GM08714 (cell line): ENCODE measurements at regions not wholly inside any gene's neighbourhood (a gene's known extent, or its start where the extent isn't known, plus 50 kb on each side); places are given as distances from the start of the nearest gene placed in this dataset.

Experiments used
- H3K4me3 ChIP-seq: fragments of 200-500 bp; sonication (Bioruptor generic); 2 replicates; pipeline ENCODE4 v1.5.1; 2014; ENCODE audit warnings: mild to moderate bottlenecking, low read length, inconsistent platforms
- ZNF274 ChIP-seq: IDR thresholded peaks from 2 replicates; pipeline ENCODE4 v1.6.1; 2012; ENCODE audit warnings: mild to moderate bottlenecking, low read depth, low read length

DNA sequence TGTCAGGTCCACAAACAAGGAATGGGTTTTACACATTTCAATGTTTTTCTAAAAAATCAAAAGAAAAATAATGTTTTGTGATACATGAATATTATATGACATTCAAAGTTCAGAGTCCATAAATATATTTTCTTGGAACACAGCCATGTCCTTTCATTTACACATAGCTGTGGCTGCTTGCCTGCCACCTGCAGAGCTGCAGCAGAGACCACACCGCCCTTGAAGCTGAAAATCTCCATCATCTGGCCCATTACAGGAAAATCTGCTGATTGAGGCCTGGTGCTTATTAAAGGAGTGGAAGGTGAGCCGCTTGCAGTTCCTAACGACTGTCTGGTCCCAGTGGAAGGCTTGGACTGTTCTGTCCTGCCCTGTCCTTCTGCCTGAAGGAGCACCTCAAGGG, 232.6 kb upstream of the ADAMTS16 start:
- TF ChIP-seq ZNF274: no peak
- no peak overlapping the region for H3K4me3 ChIP-seq

DNA sequence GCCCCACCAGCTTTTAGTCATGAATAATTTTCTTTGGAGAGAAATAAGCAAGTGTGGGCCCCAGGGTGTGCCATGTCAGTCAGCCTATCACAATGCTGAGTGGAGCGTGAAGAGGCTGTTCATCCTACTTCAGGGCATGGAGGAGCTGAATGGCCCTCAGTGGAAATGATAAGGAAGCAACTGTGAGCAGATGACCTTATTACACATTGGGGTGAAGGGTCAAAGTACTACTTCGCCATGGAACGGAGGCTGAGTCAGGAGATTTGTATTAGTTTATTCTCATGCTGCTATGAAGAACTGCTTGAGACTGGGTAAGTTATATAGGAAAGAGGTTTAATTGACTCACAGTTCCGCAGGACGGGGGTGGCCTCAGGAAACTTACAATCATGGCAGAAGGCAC, 231.0 kb upstream of the ADAMTS16 start:
- H3K4me3 ChIP-seq: no peak overlapping the region
- no peak for TF ChIP-seq ZNF274

DNA sequence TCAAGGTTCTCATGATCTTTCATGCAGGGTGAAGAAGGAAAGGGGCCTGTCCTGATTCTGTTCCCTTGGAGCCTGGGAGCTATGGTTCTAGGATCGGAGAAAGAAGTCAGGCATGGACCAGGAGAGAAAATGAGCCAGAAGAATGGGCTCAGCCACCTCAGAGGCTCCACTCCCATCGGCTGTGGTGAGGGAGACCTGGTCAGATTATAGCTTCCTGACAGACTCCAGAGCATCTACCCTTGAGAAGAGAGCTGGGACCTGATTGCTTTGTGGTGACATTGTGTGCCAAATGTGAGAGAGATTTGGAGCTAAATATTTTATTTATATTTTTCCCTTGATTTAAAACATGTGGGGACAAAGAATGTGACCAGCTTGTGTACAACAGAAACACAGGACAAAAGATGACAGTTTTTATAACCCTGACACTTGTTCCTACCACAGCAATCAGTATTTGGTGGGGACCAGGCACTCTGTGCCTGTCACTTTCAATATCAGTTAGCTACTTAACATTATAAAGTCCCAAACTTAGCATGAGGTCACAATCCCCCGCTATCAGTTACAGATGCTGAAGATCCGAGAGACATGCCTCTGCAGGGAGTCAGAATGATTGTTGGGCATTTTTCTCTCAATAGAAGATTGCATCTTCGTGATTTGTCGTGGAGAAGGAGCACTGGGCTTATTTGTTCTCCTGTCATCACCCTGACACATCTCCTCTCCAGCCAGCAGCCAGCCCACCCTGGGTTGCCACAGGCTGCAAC, 228.3 kb upstream of the ADAMTS16 start:
- TF ChIP-seq ZNF274: no peak
- H3K4me3 ChIP-seq: no peak overlapping the region

DNA sequence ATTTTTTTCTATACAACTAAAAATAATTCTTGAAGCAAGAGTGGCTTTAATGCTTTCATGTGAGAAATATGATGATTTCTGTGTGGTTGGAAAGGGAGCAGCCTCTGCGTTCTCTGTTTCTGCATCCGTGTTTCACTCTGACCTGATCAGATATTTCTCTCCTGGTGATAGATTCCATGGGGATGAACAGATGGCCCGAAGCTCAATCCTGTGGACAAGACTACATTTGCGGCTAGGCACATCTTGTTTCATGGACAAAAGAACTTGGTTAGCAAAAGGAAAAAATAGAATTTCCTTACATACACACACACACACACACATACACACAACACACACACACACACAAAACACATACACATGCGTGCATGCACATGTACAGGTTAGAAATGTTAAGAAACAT, 218.2 kb upstream of the ADAMTS16 start:
- no peak overlapping the region for H3K4me3 ChIP-seq
- no peak for TF ChIP-seq ZNF274

DNA sequence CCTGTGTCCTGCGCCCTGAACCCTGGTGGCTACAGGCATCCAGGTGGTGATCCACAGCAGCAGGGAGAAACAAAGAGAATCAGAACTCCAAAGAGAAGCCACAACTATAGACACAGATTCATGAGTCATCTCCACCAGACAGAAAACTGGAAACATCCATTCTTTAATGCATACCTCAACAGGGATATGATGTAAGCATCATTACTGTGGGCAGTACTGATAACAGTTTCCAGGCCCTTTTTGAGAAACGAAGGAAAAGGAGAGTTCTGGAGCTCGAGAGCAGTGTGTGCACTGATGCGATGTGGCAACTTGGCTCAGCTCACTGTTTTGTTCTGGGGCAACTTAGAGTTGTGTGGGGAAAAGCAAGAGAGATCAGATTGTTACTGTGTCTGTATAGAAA, 215.6 kb upstream of the ADAMTS16 start:
- no peak overlapping the region for H3K4me3 ChIP-seq
- TF ChIP-seq ZNF274: no peak

DNA sequence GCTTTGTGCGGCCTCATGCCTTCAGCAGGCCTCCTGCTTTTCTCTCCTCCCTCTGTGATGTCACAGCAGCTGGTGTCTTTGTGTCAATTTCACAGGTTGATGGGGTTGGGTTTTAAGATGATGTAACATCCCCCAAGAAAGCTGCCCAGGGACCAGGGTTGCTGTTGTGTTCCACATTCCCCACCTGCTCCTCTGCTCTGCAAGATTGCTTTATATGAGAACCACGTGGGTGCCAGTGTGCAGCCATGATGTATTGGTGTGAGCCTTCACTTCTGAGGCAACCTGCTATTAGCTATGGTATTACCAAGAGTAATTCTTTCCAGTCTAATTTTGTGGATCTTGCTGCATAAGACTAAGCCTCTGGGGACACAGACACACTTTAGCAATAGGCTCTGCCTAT, 213.0 kb upstream of the ADAMTS16 start:
- TF ChIP-seq ZNF274: no peak
- no peak overlapping the region for H3K4me3 ChIP-seq

DNA sequence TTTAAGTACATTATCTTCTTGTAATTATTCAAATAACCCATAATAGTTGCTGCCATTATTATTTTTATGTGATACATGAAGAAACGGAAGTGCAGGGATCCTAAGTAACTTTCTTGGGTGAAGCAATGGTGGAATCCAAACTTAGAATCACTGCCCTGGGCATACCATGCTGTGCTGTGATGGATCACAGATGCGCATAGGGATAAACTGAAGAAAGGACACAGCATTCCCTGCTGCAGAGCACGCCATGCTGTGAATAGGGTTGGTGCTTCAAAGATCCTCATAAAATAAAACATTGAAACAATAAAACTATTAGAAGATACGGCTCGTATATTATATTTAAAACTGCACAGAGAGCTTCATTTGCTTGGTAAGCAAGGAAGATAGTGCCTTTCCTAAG, 211.7 kb upstream of the ADAMTS16 start:
- H3K4me3 ChIP-seq: no peak overlapping the region
- no peak for TF ChIP-seq ZNF274

DNA sequence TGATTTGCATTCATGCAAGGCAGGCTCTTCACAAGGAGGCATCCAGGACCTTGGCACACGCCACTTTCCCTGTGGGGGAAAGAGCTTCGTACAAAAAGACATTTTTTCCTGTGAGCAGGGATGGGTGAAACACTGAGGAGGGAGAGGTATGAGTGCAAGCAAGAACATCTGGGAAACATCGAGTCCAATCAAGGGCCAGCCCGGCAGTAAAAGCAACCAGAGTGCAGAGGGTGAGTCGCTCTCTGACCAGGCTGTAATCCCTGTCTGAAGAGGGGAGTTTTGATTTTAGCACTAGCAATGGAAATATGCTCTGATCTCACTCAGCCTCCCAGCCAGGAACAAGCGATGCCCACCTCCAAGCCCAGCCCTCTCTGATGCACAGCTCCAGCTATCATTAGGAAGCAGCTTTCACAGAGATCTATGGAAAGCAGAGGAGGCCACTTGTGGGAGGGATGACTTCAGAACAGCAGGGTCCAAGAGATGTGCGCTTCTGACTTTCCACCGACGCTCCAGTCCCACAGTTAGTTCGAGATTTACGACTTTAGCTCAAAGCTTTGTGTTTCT, 211.0 kb upstream of the ADAMTS16 start:
- no peak overlapping the region for H3K4me3 ChIP-seq
- TF ChIP-seq ZNF274: no peak

DNA sequence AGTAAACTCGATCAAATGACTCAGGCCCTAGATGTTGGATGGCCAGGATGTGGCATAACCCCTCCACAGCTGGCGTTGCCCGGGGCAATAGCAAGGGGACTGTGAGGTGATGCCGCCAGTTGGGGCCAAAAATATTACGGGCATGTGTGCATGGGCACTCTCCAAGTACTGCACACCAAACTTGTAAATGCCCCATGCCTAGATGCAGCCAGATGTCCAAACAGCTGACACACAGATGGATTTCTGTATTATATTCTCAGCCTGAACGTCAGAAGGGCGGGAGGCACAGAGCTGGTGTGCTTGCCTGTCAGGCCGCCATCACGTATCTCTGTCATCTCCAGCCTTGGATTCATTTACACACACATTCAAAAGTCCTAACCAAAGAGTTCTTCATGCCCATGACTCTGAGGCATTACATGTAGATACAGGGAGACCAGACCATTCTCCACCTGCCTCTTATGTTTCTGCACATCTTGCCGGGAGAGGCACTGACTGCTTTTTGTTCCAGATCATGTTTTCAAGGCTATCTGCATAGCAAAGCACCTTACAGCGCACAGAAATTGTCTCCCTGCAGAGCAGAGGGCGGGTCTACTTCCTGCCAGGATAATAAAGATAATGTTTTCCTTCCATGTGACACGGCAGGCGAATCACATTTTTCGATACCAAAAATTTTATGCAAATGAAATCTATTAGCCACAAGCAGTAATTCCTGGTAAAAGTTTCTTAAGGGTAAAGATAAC, 200.9 kb upstream of the ADAMTS16 start:
- TF ChIP-seq ZNF274: no peak
- no peak overlapping the region for H3K4me3 ChIP-seq

DNA sequence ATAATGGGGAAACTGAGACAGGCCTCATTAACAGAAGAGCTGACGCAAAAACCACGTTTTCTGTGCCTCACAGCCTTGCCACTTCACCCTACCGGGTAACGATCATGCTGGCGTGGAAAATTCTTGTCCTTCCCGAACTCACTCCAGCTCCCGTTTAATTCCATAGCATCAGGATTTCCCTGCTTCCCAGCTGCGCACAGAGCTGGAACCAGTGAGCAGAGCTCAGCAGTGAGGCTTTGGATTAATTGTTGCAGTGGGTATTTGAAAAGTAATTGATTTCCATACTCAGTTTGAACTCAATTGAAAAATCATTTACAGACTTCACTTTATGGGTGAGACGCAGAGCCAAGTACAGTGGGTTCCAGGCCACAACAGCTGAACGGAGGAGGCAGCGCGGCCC, 199.0 kb upstream of the ADAMTS16 start:
- no peak overlapping the region for H3K4me3 ChIP-seq
- TF ChIP-seq ZNF274: no peak

DNA sequence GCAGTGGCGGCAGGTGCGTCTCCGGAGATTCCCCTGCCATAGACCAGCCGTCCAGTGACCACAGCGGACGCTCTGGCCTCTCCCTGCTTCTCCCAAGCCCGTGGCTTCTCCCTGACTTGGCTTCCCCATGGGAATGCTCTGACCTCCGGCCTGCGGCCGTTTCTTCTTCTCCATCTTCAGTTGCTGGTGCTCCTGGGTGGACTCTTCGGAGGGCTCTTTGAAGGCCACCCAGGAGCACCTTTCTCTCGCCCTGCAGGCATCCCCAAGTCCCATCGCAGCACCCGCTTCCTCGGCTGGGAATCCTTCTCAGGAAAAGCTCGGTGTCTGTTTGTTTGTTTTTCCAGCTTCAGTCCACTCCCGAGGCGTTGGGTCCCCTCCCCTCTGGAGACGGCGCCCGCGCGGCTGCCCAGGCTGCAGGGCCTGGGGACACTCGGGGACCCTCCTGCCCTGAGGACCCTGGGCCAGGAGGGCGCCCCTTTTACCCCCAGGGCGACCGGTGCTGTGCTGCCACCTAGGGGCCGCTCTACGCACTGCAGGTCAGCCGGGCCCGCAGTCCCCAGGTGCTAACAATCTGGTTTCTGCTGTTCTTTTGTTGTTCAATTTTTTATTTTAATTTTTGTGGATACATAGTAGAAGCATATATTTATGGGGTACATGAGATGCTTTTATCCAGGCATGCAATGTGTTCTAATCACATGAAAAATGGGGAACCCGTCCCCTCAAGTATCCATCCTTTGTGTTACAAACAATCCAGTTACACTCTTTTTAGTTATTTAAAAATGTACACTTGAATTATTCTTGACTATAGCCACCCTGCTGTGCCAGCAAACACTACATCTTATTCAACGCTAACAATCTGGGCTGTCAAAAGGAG, 197.9 kb upstream of the ADAMTS16 start:
- TF ChIP-seq ZNF274: no peak

DNA sequence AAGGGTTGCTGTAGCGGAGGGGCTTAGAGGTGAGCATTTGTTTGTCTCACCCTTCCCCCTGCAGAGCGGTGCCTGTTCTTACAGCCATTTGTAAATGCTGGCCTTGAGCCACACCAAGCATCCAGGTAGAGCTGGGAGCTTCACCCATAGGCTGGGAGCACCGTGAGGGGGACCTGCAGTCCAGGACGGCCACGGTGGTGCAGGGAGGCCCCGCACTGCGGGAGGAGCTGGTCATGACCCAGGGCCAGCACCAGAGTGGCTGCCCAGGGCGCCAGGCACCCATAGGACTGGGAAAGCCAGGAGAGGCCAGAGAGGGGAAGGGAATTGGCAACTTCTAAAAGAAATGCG, 197.3 kb upstream of the ADAMTS16 start:
- TF ChIP-seq ZNF274: no peak
- no peak overlapping the region for H3K4me3 ChIP-seq

More for the DNA sequence above, 197.9 kb upstream of the ADAMTS16 start:
- H3K4me3 ChIP-seq: no peak overlapping the region

DNA sequence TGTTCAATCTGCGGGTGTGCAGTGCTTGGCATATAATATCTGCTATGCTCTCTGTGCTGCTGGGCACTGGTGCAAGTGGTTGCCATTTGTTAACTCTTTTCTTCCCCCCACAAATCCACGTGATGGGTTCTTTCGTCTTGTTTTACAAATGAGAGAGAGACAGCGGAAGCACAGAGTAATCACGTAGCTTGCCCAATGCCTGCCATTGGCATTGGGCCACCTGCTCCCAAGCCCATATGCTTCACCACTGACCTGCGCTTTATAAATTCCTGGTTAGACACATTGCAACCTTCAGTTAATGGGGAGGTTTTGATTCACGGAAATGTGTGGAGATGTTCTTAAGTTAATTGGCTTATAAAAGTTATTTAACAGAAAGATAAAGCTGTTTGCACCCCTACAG, 194.8 kb upstream of the ADAMTS16 start:
- H3K4me3 ChIP-seq: no peak overlapping the region
- no peak for TF ChIP-seq ZNF274

DNA sequence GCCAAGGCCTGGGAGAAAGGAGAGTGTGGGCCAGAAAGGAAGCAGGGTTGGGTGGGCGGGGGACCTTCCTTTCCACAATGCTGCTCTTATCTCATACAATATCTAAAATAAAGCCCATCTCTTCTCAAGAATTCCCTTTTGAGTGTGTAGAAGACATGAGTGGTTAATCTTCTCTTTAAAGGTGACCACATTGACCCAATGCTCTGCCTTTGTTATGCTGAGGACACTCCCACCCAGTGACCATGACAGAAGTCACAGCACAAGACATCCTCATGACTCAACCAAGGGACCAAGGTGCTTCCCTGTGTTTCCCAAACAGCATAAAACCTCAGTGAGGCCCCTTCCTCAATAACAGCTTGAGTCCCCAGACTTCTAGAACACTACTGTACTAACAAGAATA, 193.0 kb upstream of the ADAMTS16 start:
- no peak overlapping the region for H3K4me3 ChIP-seq
- TF ChIP-seq ZNF274: no peak
